Body of pancreas (tissue), 4 donors: ENCODE measurements at regions not wholly inside any gene's neighbourhood (a gene's known extent, or its start where the extent isn't known, plus 50 kb on each side); places are given as distances from the start of the nearest gene placed in this dataset.

Experiments used
- CTCF ChIP-seq, 7 experiments: fragments of 450-650 bp in 4 of 7; fragments of 200-600 bp in 3 of 7; sonication (generic) in 3 of 7; IDR thresholded peaks; one replicate each; pipeline ENCODE4 v1.5.1; 2016 to 2019; ENCODE audit warnings: antibody characterized with exemption in 7 of 7
- POLR2A ChIP-seq, 3 donors: fragments of 450-650 bp; IDR thresholded peaks; one replicate each; pipeline ENCODE4 v1.6.1; 2016; ENCODE audit warnings: antibody characterized with exemption in 3 of 3, mild to moderate bottlenecking in 2 of 3

GRCh38 chr3:150278843-150279381, 129.2 kb upstream of the TSC22D2 start:
- no peak for TF ChIP-seq CTCF (IDR thresholded peaks at IDR 0.05)
- no peak for TF ChIP-seq POLR2A (IDR thresholded peaks at IDR 0.05)
